ENCODE measurements at regions not wholly inside any gene's neighbourhood (a gene's known extent, or its start where the extent isn't known, plus 50 kb on each side); places are given as distances from the start of the nearest gene placed in this dataset.

DNA sequence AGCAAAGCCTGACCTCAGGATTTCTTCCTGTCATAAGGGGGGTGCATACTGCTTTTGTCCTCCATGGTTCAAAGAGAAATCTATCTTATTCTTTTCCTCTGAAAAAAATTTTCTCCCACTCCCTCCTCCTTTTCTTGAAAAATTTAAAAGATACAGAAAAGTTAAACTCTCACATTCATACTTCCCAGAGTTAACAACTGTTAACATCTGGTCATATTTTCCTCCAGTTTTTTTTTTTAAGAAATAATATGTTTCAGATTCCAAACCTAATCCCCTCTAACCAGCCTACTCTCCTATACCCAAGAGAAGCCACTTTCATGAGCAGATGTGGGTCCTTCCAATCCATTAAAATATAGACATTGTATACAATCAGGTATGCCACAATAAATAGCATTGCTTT, 378.9 kb upstream of the HNRNPA3 start:
- POLR2A ChIA-PET: no interaction called here
- intact Hi-C loops (cut with micrococcal nuclease): no loop called here
- H3K4me1 Mint-ChIP-seq: peaks cover 0 to 15% (median 9%) of the 10 kb centered on the region in 7 donors
- Histone ChIP-seq H3K27ac (ENCODE audit: low read depth, low read length) (no peak overlapping the region), H3K4me1 (ENCODE audit: control insufficient read depth in 2 of 2, insufficient read depth in 2 of 2, low read length in 2 of 2) (no peaks in the 10 kb centered on the region), H3K27me3 (ENCODE audit: control insufficient read depth in 2 of 2, insufficient read depth in 2 of 2, low read length in 2 of 2) (no peaks in the 10 kb centered on the region), H3K9me3 (ENCODE audit: control insufficient read depth in 2 of 3, low read length in 3 of 3) (no peaks in the 10 kb centered on the region), H3K4me3 (ENCODE audit: low read length) (no peak overlapping the region), H3K36me3 (ENCODE audit: control insufficient read depth in 2 of 3, insufficient read depth in 3 of 3, low read length in 3 of 3) (no peaks in the 10 kb centered on the region)
- CTCF ChIA-PET: no interaction called here
- H3K27ac Mint-ChIP-seq: no peak overlapping the region
- H3K27me3 Mint-ChIP-seq: peaks cover 0 to 30% (median 10%) of the 10 kb centered on the region in 5 donors
- H3K4me3 Mint-ChIP-seq: no peak overlapping the region
- H3K9me3 Mint-ChIP-seq: peaks cover 0 to 2% (median 0%) of the 10 kb centered on the region in 11 donors
- H3K36me3 Mint-ChIP-seq: peaks cover 0 to 3% (median 0%) of the 10 kb centered on the region in 5 donors
- ATAC-seq: no peak
- DNase-seq: no peak

DNA sequence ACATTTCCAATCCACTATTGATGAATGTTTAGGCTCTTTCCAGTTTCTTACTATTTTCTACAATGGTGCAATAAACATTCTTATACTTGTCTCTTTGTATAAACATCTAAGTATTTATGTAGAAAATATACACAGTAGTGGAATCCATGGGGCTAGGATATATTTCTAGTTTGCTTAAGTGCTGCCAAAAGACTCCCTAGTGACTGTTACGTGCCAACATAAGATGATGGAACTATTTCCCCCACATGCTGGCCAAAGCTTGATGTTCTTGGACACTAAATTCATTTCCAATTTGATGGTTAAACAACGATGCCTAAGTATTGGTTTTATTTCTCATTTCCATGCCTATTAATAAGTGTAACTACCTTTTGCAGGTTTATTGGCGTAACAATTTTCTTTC, 378.4 kb upstream of the HNRNPA3 start:
- ChIA-PET POLR2A (no interaction called here), CTCF (no interaction called here)
- DNase-seq (no peak), ATAC-seq (no peak)
- H3K27me3 Mint-ChIP-seq: peaks cover 0 to 36% (median 6%) of the 10 kb centered on the region in 5 donors
- peaks cover 0 to 6% (median 0%) of the 10 kb centered on the region in 11 donors for H3K9me3 Mint-ChIP-seq
- no peak overlapping the region for H3K27ac ChIP-seq (ENCODE audit: low read depth, low read length)
- no peak overlapping the region for H3K4me3 Mint-ChIP-seq
- H3K36me3 Mint-ChIP-seq: peaks cover 0 to 7% (median 0%) of the 10 kb centered on the region in 5 donors
- intact Hi-C loops (cut with micrococcal nuclease): no loop called here
- no peaks in the 10 kb centered on the region for H3K27me3 ChIP-seq (ENCODE audit: control insufficient read depth in 2 of 2, insufficient read depth in 2 of 2, low read length in 2 of 2)
- no peak overlapping the region for H3K4me3 ChIP-seq (ENCODE audit: low read length)
- H3K36me3 ChIP-seq (ENCODE audit: control insufficient read depth in 2 of 3, insufficient read depth in 3 of 3, low read length in 3 of 3): no peaks in the 10 kb centered on the region
- H3K4me1 Mint-ChIP-seq: peaks cover 0 to 11% (median 7%) of the 10 kb centered on the region in 7 donors
- H3K27ac Mint-ChIP-seq: no peak overlapping the region
- H3K4me1 ChIP-seq (ENCODE audit: control insufficient read depth in 2 of 2, insufficient read depth in 2 of 2, low read length in 2 of 2): no peaks in the 10 kb centered on the region
- H3K9me3 ChIP-seq (ENCODE audit: control insufficient read depth in 2 of 3, low read length in 3 of 3): no peaks in the 10 kb centered on the region

DNA sequence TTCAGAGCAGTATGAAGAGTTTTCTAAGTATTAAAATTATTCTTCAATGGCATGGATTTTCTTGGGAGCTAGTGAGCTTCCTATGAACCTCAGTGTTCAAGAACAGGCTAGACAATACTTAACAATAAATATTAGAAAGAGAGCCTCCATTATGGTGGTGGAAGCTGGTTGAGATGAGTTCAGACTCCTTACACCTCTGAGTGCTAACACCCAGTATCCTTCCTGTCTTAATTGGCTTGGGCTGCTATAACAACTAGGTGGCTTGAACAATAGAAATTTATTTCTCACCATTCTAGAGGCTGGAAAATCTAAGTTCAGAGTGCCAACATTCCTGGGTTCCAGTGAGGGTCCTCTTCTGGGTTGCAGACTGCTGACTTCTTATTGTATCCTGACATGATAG, 369.4 kb upstream of the HNRNPA3 start:
- ATAC-seq (peak; percentile 47), DNase-seq (no peak)
- intact Hi-C loops (cut with micrococcal nuclease): no loop called here
- Mint-ChIP-seq H3K27ac (no peak overlapping the region), H3K9me3 (peaks cover 0 to 11% (median 2%) of the 10 kb centered on the region in 11 donors), H3K36me3 (peaks cover 0 to 11% (median 0%) of the 10 kb centered on the region in 5 donors), H3K27me3 (peaks cover 0 to 12% (median 0%) of the 10 kb centered on the region in 5 donors), H3K4me1 (peaks cover 0 to 19% (median 2%) of the 10 kb centered on the region in 7 donors), H3K4me3 (no peak overlapping the region)
- H3K9me3 ChIP-seq (ENCODE audit: control insufficient read depth in 2 of 3, low read length in 3 of 3): no peaks in the 10 kb centered on the region
- H3K4me3 ChIP-seq (ENCODE audit: low read length): no peak overlapping the region
- H3K4me1 ChIP-seq (ENCODE audit: control insufficient read depth in 2 of 2, insufficient read depth in 2 of 2, low read length in 2 of 2): peaks cover 0 to 17% of the 10 kb centered on the region in 2 donors
- H3K27ac ChIP-seq (ENCODE audit: low read depth, low read length): no peak overlapping the region
- ChIA-PET CTCF (interaction anchor here (0.9 kb wide), 1 partner anchor 11 kb away, joined by 3 read pairs; no protein-coding TSS in a partner anchor), POLR2A (no interaction called here)
- no peaks in the 10 kb centered on the region for H3K36me3 ChIP-seq (ENCODE audit: control insufficient read depth in 2 of 3, insufficient read depth in 3 of 3, low read length in 3 of 3)
- H3K27me3 ChIP-seq (ENCODE audit: control insufficient read depth in 2 of 2, insufficient read depth in 2 of 2, low read length in 2 of 2): no peaks in the 10 kb centered on the region

DNA sequence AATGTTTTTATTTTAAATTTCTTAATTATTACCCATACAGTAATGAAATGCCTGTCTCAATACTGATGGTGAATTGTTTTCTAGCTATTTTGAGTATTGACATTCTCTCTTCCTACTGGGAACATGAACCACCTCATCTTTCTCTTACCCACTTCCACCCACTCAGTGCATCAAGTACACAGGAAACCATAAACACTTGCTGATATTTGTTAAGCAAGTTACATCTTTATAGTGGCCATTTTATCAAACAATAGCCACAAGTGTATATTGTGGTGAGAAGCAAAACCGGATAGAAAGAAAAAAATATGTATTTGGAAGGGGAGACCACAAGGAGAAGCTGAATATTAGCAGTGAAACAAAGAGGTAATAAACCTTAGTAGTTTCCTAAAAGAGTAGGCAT, 368.1 kb upstream of the HNRNPA3 start:
- Histone ChIP-seq H3K27me3 (ENCODE audit: control insufficient read depth in 2 of 2, insufficient read depth in 2 of 2, low read length in 2 of 2) (no peaks in the 10 kb centered on the region), H3K4me3 (ENCODE audit: low read length) (no peak overlapping the region), H3K9me3 (ENCODE audit: control insufficient read depth in 2 of 3, low read length in 3 of 3) (no peaks in the 10 kb centered on the region), H3K36me3 (ENCODE audit: control insufficient read depth in 2 of 3, insufficient read depth in 3 of 3, low read length in 3 of 3) (no peaks in the 10 kb centered on the region), H3K27ac (ENCODE audit: low read depth, low read length) (no peak overlapping the region), H3K4me1 (ENCODE audit: control insufficient read depth in 2 of 2, insufficient read depth in 2 of 2, low read length in 2 of 2) (peaks cover 0 to 17% of the 10 kb centered on the region in 2 donors)
- H3K4me1 Mint-ChIP-seq: peaks cover 0 to 19% (median 2%) of the 10 kb centered on the region in 7 donors
- no peak overlapping the region for H3K4me3 Mint-ChIP-seq
- H3K27me3 Mint-ChIP-seq: peaks cover 0 to 5% (median 0%) of the 10 kb centered on the region in 5 donors
- intact Hi-C loops (cut with micrococcal nuclease): no loop called here
- ChIA-PET CTCF (no interaction called here), POLR2A (no interaction called here)
- no peak for ATAC-seq
- peaks cover 0 to 6% (median 0%) of the 10 kb centered on the region in 5 donors for H3K36me3 Mint-ChIP-seq
- DNase-seq: no peak
- peaks cover 0 to 14% (median 0%) of the 10 kb centered on the region in 11 donors for H3K9me3 Mint-ChIP-seq
- no peak overlapping the region for H3K27ac Mint-ChIP-seq

DNA sequence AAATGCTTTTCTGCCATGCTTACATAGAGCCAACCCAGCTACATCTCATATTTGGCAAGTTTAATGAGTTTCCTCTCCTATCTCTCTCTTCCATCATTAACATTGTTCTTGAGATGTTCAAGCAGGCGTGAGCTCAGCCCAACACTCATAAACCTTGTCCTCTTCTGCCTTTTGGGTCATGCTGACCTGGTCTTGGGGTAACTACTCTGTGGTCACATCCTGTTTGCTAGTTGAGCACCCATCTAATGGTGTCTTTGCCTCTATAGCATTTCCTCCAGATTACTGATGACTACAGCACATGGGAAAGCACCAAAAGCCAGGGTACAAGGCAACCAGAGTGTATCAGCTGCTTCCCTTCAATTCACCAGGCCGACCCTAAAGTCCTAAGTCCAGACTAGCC, 366.9 kb upstream of the HNRNPA3 start:
- Histone ChIP-seq H3K4me3 (ENCODE audit: low read length) (no peak overlapping the region), H3K27ac (ENCODE audit: low read depth, low read length) (no peak overlapping the region), H3K4me1 (ENCODE audit: control insufficient read depth in 2 of 2, insufficient read depth in 2 of 2, low read length in 2 of 2) (peaks cover 0 to 17% of the 10 kb centered on the region in 2 donors), H3K36me3 (ENCODE audit: control insufficient read depth in 2 of 3, insufficient read depth in 3 of 3, low read length in 3 of 3) (no peaks in the 10 kb centered on the region), H3K9me3 (ENCODE audit: control insufficient read depth in 2 of 3, low read length in 3 of 3) (no peaks in the 10 kb centered on the region), H3K27me3 (ENCODE audit: control insufficient read depth in 2 of 2, insufficient read depth in 2 of 2, low read length in 2 of 2) (no peaks in the 10 kb centered on the region)
- no peak for ATAC-seq
- peaks cover 0 to 6% (median 0%) of the 10 kb centered on the region in 5 donors for H3K36me3 Mint-ChIP-seq
- ChIA-PET CTCF (no interaction called here), POLR2A (no interaction called here)
- peaks cover 0 to 19% (median 5%) of the 10 kb centered on the region in 7 donors for H3K4me1 Mint-ChIP-seq
- no peak for DNase-seq
- H3K27ac Mint-ChIP-seq: no peak overlapping the region
- intact Hi-C loops (cut with micrococcal nuclease): no loop called here
- H3K27me3 Mint-ChIP-seq: peaks cover 0 to 7% (median 0%) of the 10 kb centered on the region in 5 donors
- H3K9me3 Mint-ChIP-seq: peaks cover 0 to 15% (median 0%) of the 10 kb centered on the region in 11 donors
- H3K4me3 Mint-ChIP-seq: no peak overlapping the region

DNA sequence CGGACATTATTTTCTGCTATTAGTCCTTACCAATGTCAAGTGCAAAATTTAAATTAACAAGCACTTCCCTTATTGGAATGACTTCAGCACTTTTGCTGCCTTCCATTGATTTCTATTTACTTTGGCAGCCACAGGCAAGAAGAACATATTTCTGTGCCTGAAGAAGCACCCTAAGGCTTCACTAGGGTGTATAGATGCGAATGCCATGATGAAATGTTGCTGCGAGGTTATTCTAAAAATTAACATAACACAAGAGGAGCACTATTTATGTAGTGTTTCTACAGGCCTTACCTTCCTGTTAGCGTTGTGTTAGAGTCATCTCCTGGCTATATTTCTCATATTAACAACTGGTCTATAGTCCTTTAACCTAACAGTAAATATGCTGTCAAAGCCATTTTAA, 365.0 kb upstream of the HNRNPA3 start:
- Histone ChIP-seq H3K4me3 (ENCODE audit: low read length) (no peak overlapping the region), H3K36me3 (ENCODE audit: control insufficient read depth in 2 of 3, insufficient read depth in 3 of 3, low read length in 3 of 3) (no peaks in the 10 kb centered on the region), H3K27me3 (ENCODE audit: control insufficient read depth in 2 of 2, insufficient read depth in 2 of 2, low read length in 2 of 2) (no peaks in the 10 kb centered on the region), H3K4me1 (ENCODE audit: control insufficient read depth in 2 of 2, insufficient read depth in 2 of 2, low read length in 2 of 2) (peaks cover 9 to 25% of the 10 kb centered on the region in 2 donors), H3K9me3 (ENCODE audit: control insufficient read depth in 2 of 3, low read length in 3 of 3) (no peaks in the 10 kb centered on the region), H3K27ac (ENCODE audit: low read depth, low read length) (no peak overlapping the region)
- POLR2A ChIA-PET: no interaction called here
- ATAC-seq (no peak), DNase-seq (no peak)
- no peak overlapping the region for H3K4me3 Mint-ChIP-seq
- peaks cover 0 to 18% (median 2%) of the 10 kb centered on the region in 11 donors for H3K9me3 Mint-ChIP-seq
- H3K27me3 Mint-ChIP-seq: peaks cover 0 to 7% (median 0%) of the 10 kb centered on the region in 5 donors
- peaks cover 6 to 30% (median 11%) of the 10 kb centered on the region in 7 donors for H3K4me1 Mint-ChIP-seq
- H3K27ac Mint-ChIP-seq: no peak overlapping the region
- peaks cover 0 to 10% (median 0%) of the 10 kb centered on the region in 5 donors for H3K36me3 Mint-ChIP-seq
- intact Hi-C loops (cut with micrococcal nuclease): no loop called here
- CTCF ChIA-PET: no interaction called here

DNA sequence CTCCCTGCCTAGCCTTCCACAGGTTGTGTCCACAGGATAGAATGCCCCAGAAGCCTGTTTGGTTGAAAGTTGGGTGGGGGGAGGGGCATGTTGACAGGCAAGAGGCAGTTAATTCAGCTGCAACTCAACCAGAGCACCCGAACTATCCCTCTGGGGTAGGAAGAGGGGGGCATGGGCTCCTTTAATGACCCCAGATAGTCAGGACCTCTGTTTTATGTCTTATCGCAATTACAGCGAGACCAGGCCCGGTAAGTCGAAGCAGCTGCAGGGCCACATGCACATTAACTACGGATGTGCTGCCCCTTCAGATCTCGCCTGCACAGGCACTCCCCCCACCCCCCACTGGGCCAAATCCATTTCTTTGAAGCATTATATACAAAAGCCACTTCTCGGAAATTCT, 363.8 kb upstream of the HNRNPA3 start:
- H3K27ac ChIP-seq (ENCODE audit: low read depth, low read length): no peak overlapping the region
- no peaks in the 10 kb centered on the region for H3K9me3 ChIP-seq (ENCODE audit: control insufficient read depth in 2 of 3, low read length in 3 of 3)
- DNase-seq (no peak), ATAC-seq (no peak)
- intact Hi-C loops (cut with micrococcal nuclease): no loop called here
- no peak overlapping the region for H3K4me3 Mint-ChIP-seq
- no peaks in the 10 kb centered on the region for H3K36me3 ChIP-seq (ENCODE audit: control insufficient read depth in 2 of 3, insufficient read depth in 3 of 3, low read length in 3 of 3)
- peaks cover 0 to 9% (median 0%) of the 10 kb centered on the region in 5 donors for H3K36me3 Mint-ChIP-seq
- ChIA-PET CTCF (no interaction called here), POLR2A (no interaction called here)
- no peaks in the 10 kb centered on the region for H3K27me3 ChIP-seq (ENCODE audit: control insufficient read depth in 2 of 2, insufficient read depth in 2 of 2, low read length in 2 of 2)
- no peak overlapping the region for H3K27ac Mint-ChIP-seq
- no peak overlapping the region for H3K4me3 ChIP-seq (ENCODE audit: low read length)
- peaks cover 14 to 39% (median 19%) of the 10 kb centered on the region in 7 donors for H3K4me1 Mint-ChIP-seq
- H3K9me3 Mint-ChIP-seq: peaks cover 0 to 16% (median 2%) of the 10 kb centered on the region in 11 donors
- H3K27me3 Mint-ChIP-seq: peaks cover 0 to 5% (median 0%) of the 10 kb centered on the region in 5 donors
- H3K4me1 ChIP-seq (ENCODE audit: control insufficient read depth in 2 of 2, insufficient read depth in 2 of 2, low read length in 2 of 2): peaks cover 16 to 30% of the 10 kb centered on the region in 2 donors
